ENCODE measurements at regions not wholly inside any gene's neighbourhood (a gene's known extent, or its start where the extent isn't known, plus 50 kb on each side); places are given as distances from the start of the nearest gene placed in this dataset.

DNA sequence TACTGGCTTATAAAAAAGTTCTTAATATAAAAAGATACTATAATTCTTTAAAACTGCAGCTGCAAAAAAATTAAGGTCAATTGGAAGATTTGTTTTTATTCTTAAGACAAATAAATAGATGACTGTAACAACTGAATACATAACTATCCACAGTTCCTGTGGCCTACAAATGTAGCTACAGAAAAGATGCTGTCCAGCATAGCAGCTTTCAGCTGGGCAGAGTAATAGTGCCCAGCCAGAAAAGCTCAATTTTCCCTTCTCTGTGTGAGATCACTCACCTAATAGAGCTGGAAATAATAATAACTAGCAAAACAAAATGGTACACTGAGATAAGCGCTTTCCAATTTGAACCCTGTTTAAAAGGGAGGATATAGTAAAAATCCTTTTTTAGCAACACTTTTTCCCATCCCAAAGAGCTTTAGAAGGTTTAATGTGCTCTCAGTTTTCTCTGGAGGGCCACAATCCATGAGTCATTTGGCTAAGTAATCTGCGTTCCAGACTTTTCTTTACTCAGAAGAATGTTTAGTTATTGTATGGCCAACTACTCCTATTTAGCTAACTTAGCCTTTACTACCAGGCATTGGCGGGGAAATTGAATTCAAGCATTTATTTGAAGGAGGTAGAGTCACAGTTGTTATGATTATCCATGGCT is 158.1 kb upstream of the SLC39A10 start:
- H3K4me3 ChIP-seq (ENCODE audit: insufficient read depth, low read depth, low read length) = no peak overlapping the region
- H3K4me1 ChIP-seq (ENCODE audit: control insufficient read depth, insufficient read depth, low read length) = no peaks in the 10 kb centered on the region
- H3K9me3 ChIP-seq (ENCODE audit: control insufficient read depth, low read length) = no peaks in the 10 kb centered on the region
- no peak overlapping the region for H3K27ac ChIP-seq (ENCODE audit: insufficient read depth, low read depth, low read length, poor library complexity, severe bottlenecking)
- no peaks in the 10 kb centered on the region for H3K36me3 ChIP-seq (ENCODE audit: control insufficient read depth, insufficient read depth, low read length)
- H3K27me3 ChIP-seq (ENCODE audit: control insufficient read depth, insufficient read depth, low read length, poor library complexity, severe bottlenecking) = no peaks in the 10 kb centered on the region
- 100% methylated on average over 3 of the region's 3 CpGs; no CpG with 5 or more reads in 1 of the 2 experiments for WGBS, 2 experiments

DNA sequence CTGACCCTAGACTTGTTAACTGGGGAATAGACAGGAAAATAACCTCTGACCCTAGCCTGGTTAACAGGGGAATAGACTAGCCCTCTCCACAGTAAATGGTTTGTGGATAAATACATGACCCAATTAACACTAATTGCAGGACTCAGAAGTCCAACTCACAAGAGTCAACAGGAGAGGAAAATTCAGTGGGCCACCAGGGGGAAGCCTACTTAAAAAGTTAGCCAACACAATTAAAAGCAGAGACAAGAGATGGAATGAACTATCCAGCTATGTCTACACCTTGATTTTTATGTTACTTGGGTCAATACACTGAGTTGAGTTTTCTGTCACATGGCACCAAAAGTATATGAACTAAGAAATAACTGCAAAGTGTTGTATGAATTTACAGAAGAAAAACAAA is 158.8 kb upstream of the SLC39A10 start:
- Histone ChIP-seq H3K4me3 (ENCODE audit: insufficient read depth, low read depth, low read length) (no peak overlapping the region), H3K36me3 (ENCODE audit: control insufficient read depth, insufficient read depth, low read length) (no peaks in the 10 kb centered on the region), H3K9me3 (ENCODE audit: control insufficient read depth, low read length) (no peaks in the 10 kb centered on the region), H3K4me1 (ENCODE audit: control insufficient read depth, insufficient read depth, low read length) (no peaks in the 10 kb centered on the region), H3K27ac (ENCODE audit: insufficient read depth, low read depth, low read length, poor library complexity, severe bottlenecking) (no peak overlapping the region), H3K27me3 (ENCODE audit: control insufficient read depth, insufficient read depth, low read length, poor library complexity, severe bottlenecking) (no peaks in the 10 kb centered on the region)

DNA sequence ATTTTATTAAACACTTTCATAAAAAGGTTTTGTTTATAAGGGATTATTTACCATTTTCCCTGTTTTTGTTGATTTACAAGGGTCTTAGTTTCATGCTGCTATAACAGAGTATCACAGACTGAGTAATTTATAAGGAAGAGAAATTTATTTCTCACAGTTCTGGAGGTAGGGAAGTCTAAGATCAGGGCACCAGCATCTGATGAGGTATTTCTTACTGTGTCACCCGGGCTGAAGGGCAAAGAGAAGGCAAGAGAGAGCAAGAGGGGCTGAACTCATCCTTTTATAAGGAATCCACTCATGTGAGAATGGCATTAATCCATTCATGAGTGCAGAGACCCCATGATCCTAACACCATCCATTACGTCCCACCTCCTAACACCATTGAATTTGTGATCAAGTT is 160.0 kb upstream of the SLC39A10 start:
- no peaks in the 10 kb centered on the region for H3K9me3 ChIP-seq (ENCODE audit: control insufficient read depth, low read length)
- no peak overlapping the region for H3K4me3 ChIP-seq (ENCODE audit: insufficient read depth, low read depth, low read length)
- no peaks in the 10 kb centered on the region for H3K36me3 ChIP-seq (ENCODE audit: control insufficient read depth, insufficient read depth, low read length)
- no peaks in the 10 kb centered on the region for H3K4me1 ChIP-seq (ENCODE audit: control insufficient read depth, insufficient read depth, low read length)
- no peaks in the 10 kb centered on the region for H3K27me3 ChIP-seq (ENCODE audit: control insufficient read depth, insufficient read depth, low read length, poor library complexity, severe bottlenecking)
- WGBS, 2 experiments = 88 to 91% methylated on average over 2 of the region's 2 CpGs
- no peak overlapping the region for H3K27ac ChIP-seq (ENCODE audit: insufficient read depth, low read depth, low read length, poor library complexity, severe bottlenecking)

DNA sequence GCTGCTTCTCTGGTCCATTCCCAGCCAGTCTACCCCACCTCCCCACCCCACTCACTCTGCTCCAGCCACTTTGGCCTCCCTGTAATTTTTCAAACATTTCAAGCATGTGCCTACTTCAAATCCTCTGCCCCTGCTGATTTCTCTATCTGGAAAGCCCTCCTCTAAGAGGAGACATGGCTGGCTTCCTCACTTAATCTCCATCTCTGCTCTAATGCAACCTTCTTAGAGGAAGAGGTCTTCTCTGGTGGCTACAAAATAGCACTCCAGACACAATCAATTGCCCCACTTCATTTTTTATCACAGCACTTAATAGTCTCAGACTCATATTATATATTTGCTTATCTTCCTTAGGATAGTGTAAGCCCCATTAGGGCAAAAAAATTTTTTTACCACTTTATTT is 161.1 kb upstream of the SLC39A10 start:
- H3K9me3 ChIP-seq (ENCODE audit: control insufficient read depth, low read length) = no peaks in the 10 kb centered on the region
- H3K27me3 ChIP-seq (ENCODE audit: control insufficient read depth, insufficient read depth, low read length, poor library complexity, severe bottlenecking) = no peaks in the 10 kb centered on the region
- H3K4me3 ChIP-seq (ENCODE audit: insufficient read depth, low read depth, low read length) = no peak overlapping the region
- H3K27ac ChIP-seq (ENCODE audit: insufficient read depth, low read depth, low read length, poor library complexity, severe bottlenecking) = no peak overlapping the region
- H3K36me3 ChIP-seq (ENCODE audit: control insufficient read depth, insufficient read depth, low read length) = no peaks in the 10 kb centered on the region
- H3K4me1 ChIP-seq (ENCODE audit: control insufficient read depth, insufficient read depth, low read length) = no peaks in the 10 kb centered on the region

DNA sequence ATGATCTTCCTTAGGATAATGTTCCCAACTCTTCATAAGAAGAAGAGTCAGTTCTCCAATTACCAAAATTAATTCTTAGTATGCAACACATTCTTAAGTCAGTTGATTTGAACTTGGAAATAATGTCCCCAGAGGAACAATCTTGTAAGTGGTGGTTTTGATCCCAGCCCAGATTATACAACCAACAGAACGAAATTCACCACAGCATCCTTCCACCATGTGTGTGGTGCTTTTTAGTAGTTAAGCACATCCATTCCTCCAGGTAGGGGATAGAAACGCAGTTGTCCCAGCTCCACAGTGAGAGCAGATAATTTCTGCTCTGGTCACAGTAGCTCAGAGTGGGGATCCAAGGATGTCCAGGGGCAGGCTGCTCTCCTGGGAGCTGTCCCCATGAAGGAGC is 161.7 kb upstream of the SLC39A10 start:
- no peaks in the 10 kb centered on the region for H3K9me3 ChIP-seq (ENCODE audit: control insufficient read depth, low read length)
- 82 to 92% methylated on average over 1 to 2 of the region's 2 CpGs for WGBS, 2 experiments
- no peaks in the 10 kb centered on the region for H3K27me3 ChIP-seq (ENCODE audit: control insufficient read depth, insufficient read depth, low read length, poor library complexity, severe bottlenecking)
- no peak overlapping the region for H3K4me3 ChIP-seq (ENCODE audit: insufficient read depth, low read depth, low read length)
- no peaks in the 10 kb centered on the region for H3K36me3 ChIP-seq (ENCODE audit: control insufficient read depth, insufficient read depth, low read length)
- no peaks in the 10 kb centered on the region for H3K4me1 ChIP-seq (ENCODE audit: control insufficient read depth, insufficient read depth, low read length)
- H3K27ac ChIP-seq (ENCODE audit: insufficient read depth, low read depth, low read length, poor library complexity, severe bottlenecking) = no peak overlapping the region

DNA sequence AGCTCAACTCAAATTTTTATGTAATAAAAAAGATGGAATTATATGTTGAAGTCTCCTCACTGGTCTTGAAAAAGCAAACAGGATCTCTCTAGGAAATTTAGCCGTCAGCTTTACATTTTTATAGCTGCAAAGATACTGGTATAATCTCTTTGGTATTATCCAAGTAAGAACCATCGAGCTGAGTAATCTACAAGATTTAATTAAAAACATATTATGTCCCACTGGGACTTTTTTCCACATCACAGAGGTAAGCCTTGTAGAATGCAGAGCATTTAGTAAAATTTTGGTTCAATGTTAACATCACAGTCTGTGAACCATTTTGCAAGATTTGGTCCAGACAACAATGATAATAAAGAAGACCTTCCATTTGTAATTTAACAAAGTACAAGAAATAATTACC is 162.6 kb upstream of the SLC39A10 start:
- H3K27ac ChIP-seq (ENCODE audit: insufficient read depth, low read depth, low read length, poor library complexity, severe bottlenecking) = no peak overlapping the region
- no peaks in the 10 kb centered on the region for H3K36me3 ChIP-seq (ENCODE audit: control insufficient read depth, insufficient read depth, low read length)
- no peaks in the 10 kb centered on the region for H3K27me3 ChIP-seq (ENCODE audit: control insufficient read depth, insufficient read depth, low read length, poor library complexity, severe bottlenecking)
- no peaks in the 10 kb centered on the region for H3K9me3 ChIP-seq (ENCODE audit: control insufficient read depth, low read length)
- WGBS, 2 experiments = 100% methylated on average over 2 of the region's 2 CpGs
- H3K4me3 ChIP-seq (ENCODE audit: insufficient read depth, low read depth, low read length) = no peak overlapping the region
- H3K4me1 ChIP-seq (ENCODE audit: control insufficient read depth, insufficient read depth, low read length) = no peaks in the 10 kb centered on the region

DNA sequence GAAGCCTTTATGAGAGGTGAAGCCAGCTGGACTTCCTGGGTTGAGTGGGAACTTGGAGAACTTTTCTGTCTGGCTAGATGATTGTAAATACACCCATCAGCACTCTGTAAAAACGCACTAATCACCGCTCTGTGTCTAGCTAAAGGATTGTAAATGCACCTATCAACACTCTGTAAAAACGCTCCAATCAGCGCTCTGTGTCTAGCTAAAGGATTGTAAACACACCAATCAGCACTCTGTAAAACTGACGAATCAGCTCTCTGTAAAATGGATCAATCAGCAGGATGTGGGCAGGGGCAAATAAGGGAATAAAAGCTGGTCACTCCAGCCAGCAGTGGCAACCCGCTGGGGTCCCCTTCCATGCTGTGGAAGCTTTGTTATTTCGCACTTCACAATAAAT is 163.6 kb upstream of the SLC39A10 start:
- no peak overlapping the region for H3K27ac ChIP-seq (ENCODE audit: insufficient read depth, low read depth, low read length, poor library complexity, severe bottlenecking)
- no peaks in the 10 kb centered on the region for H3K9me3 ChIP-seq (ENCODE audit: control insufficient read depth, low read length)
- H3K27me3 ChIP-seq (ENCODE audit: control insufficient read depth, insufficient read depth, low read length, poor library complexity, severe bottlenecking) = no peaks in the 10 kb centered on the region
- H3K36me3 ChIP-seq (ENCODE audit: control insufficient read depth, insufficient read depth, low read length) = no peaks in the 10 kb centered on the region
- no peak overlapping the region for H3K4me3 ChIP-seq (ENCODE audit: insufficient read depth, low read depth, low read length)
- H3K4me1 ChIP-seq (ENCODE audit: control insufficient read depth, insufficient read depth, low read length) = no peaks in the 10 kb centered on the region
- WGBS, 2 experiments = 91 to 93% methylated on average over 7 of the region's 7 CpGs

DNA sequence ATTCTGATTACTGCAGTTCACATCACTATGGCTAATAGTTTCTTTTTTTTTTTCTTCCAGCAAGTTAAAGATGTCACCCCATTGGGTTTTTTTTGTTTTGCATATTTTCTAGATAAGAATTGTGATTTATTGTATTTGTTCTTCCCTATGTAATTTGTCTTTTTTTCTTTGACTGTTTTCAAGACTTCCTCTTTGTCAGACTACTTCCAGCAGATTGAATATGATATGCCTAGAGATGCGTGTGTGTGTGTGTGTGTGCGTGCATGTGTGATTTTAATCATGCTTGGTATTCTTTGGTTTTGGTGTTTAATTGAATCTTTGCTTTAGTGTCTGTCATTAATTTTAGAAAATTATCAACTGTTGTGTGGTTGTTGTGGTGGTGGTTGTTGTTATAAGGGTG is 166.7 kb upstream of the SLC39A10 start:
- 88% methylated on average over 2 of the region's 2 CpGs for WGBS, 2 experiments
- no peaks in the 10 kb centered on the region for H3K4me1 ChIP-seq (ENCODE audit: control insufficient read depth, insufficient read depth, low read length)
- H3K36me3 ChIP-seq (ENCODE audit: control insufficient read depth, insufficient read depth, low read length) = no peaks in the 10 kb centered on the region
- H3K9me3 ChIP-seq (ENCODE audit: control insufficient read depth, low read length) = no peaks in the 10 kb centered on the region
- no peaks in the 10 kb centered on the region for H3K27me3 ChIP-seq (ENCODE audit: control insufficient read depth, insufficient read depth, low read length, poor library complexity, severe bottlenecking)
- no peak overlapping the region for H3K27ac ChIP-seq (ENCODE audit: insufficient read depth, low read depth, low read length, poor library complexity, severe bottlenecking)
- no peak overlapping the region for H3K4me3 ChIP-seq (ENCODE audit: insufficient read depth, low read depth, low read length)

DNA sequence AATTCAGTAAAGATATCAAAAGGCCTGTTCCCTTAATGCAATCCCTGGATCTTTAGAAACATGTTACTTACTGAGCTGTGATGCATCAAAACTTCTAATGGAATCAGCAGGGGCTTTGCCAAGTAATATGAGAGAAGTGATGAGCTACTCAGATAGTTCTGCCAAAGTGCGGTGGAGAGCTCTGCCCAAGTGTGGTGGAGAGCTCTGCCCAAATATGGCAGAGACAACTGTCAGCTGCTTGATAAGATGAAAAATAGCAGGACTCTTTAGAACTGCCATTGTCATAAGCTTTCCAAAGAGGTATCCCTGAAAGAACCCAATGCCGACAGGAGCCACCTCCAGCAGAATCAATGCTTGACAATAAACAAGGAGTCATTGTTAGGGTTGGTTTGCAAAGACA is 167.9 kb upstream of the SLC39A10 start:
- no peak overlapping the region for H3K27ac ChIP-seq (ENCODE audit: insufficient read depth, low read depth, low read length, poor library complexity, severe bottlenecking)
- H3K4me1 ChIP-seq (ENCODE audit: control insufficient read depth, insufficient read depth, low read length) = no peaks in the 10 kb centered on the region
- no peaks in the 10 kb centered on the region for H3K27me3 ChIP-seq (ENCODE audit: control insufficient read depth, insufficient read depth, low read length, poor library complexity, severe bottlenecking)
- H3K4me3 ChIP-seq (ENCODE audit: insufficient read depth, low read depth, low read length) = no peak overlapping the region
- WGBS, 2 experiments = 91 to 92% methylated on average over 2 of the region's 2 CpGs
- H3K9me3 ChIP-seq (ENCODE audit: control insufficient read depth, low read length) = no peaks in the 10 kb centered on the region
- no peaks in the 10 kb centered on the region for H3K36me3 ChIP-seq (ENCODE audit: control insufficient read depth, insufficient read depth, low read length)

DNA sequence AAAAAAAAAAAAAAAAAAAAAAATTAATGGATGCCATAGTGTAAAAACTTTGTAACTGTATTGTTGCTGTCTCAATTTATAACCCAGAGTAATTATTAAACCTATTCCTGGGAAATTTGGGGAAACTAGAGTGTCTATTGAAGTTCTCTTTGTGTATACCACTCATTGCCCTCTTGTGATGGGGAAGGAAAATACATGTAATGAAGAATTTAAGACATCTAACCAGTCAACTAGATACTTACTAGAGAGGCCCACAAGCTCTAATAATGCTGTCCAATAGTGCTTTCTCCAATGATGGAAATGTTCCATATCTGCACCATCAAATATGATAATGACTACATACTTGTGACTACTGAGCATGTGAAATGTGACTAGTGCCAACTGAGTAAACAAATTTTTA is 168.5 kb upstream of the SLC39A10 start:
- Histone ChIP-seq H3K9me3 (ENCODE audit: control insufficient read depth, low read length) (no peaks in the 10 kb centered on the region), H3K27ac (ENCODE audit: insufficient read depth, low read depth, low read length, poor library complexity, severe bottlenecking) (no peak overlapping the region), H3K36me3 (ENCODE audit: control insufficient read depth, insufficient read depth, low read length) (no peaks in the 10 kb centered on the region), H3K27me3 (ENCODE audit: control insufficient read depth, insufficient read depth, low read length, poor library complexity, severe bottlenecking) (no peaks in the 10 kb centered on the region), H3K4me1 (ENCODE audit: control insufficient read depth, insufficient read depth, low read length) (no peaks in the 10 kb centered on the region), H3K4me3 (ENCODE audit: insufficient read depth, low read depth, low read length) (no peak overlapping the region)
